ENCODE measurements at regions not wholly inside any gene's neighbourhood (a gene's known extent, or its start where the extent isn't known, plus 50 kb on each side); places are given as distances from the start of the nearest gene placed in this dataset.

DNA sequence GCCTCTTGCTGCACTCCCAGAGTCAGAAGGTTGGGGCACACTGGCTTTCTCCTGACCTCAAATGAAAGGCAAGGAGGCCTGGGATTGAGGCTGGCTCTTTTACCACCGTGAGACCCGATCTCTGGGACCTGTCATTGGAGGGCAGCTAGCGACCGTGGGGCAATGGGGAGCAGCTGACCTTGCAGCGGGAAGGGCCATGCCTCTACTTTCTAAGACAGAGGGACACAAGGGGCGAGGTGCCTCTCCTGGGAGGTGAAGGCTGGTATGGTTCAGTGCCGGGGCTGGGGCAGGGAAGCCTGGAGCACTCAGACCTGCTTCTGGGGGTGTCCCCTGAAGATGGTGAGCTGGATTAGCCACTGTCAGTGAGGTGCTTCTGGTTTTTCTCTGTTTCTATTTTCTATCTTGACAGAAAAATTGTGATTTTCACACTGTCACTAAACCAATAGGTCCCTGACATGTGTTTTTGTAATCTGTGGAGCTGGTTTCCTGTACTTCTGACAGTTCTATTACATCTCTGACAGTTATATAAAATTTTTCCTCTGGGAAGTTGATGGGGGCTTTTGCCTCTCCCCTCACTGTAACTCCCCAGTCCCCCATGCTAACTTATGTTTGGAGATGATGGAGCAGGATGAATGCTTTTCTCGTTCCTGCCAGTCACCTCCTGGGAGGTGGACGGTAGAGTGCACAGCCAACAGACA, 340.8 kb downstream of the RPS24 start:
- DNase-seq = no peak

DNA sequence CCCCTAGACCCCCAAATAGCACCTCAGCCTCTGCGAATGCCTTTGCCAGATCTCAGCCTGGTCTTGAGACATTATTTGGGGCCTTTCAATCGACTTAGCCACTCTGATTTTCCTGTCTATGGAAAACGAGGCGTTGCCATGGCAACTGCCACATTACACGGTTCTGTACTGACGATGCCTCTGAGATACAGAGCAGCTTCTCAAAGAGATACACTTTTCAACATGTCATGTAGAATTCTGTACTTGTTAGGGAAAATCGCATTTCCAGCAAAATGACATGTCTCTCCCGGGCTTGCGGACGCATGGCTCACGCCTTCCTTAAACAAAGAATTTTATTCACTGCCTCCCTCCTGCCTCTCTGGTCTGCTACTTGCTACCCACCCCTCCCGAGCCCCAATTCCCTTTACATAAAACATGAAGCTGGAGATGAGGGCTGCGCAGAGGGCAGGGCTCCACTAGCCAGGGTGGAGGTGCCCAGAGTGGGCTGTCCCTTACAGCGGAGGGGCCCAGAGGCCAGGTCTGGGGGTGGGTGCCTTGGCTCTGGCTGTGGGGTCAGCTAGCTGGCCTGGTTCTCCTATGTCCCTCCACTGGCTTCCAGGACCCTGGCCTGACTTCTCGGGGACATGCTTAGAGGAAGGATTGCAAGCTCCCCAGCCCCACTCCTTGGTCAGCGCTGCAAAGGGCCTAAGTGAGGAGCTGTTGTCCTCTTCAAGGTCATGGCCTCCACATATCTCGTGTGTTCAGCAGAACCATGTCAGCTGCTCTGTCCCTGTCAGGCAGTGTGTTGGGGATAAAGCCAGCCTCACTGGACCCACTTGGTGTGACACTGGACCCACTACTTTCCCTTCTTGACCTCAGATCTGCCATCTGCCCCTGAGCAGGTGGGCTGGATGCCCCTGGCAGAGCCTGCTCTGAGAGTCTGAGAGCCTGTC, 342.5 kb downstream of the RPS24 start:
- DNase-seq = no peak

DNA sequence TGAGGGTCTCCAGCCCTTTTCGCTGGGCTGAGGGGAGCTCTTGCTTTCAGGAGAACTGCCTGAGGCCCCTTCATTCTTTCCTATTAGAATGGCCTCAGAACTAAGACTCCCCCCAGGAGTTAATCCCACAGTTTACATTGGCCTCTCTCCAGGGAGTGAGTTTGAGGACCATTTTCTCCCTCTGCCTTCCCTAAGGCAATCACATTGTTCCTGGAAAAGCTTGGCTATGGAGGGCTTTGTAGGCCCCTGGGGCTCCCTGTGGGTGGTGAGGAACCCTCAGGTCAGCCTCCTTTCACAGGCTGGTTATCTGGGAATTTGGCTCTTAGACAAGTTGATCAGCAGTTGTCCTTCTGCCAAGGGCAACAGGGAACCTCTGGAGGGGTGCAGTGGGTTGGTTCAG, 343.7 kb downstream of the RPS24 start:
- no peak for DNase-seq

DNA sequence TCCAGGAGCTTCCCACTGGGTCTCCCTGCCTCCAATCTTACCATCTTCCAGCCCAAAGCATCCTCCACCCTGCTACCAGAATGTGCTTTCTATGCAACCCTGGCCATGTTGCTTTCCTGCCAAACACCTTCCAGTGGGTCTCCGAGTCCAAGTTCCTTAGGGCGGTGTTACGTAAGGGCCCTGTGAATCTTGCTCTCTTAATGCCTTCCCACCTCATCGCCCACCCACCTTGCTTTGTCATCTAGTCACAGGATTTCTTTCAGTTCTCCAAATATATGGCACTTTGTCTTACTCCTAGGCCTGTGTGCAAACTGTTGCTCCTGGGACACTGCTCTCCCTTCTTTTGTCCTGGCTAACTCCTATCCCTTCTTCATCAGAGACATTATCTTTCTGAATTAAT, 344.5 kb downstream of the RPS24 start:
- no peak for DNase-seq

DNA sequence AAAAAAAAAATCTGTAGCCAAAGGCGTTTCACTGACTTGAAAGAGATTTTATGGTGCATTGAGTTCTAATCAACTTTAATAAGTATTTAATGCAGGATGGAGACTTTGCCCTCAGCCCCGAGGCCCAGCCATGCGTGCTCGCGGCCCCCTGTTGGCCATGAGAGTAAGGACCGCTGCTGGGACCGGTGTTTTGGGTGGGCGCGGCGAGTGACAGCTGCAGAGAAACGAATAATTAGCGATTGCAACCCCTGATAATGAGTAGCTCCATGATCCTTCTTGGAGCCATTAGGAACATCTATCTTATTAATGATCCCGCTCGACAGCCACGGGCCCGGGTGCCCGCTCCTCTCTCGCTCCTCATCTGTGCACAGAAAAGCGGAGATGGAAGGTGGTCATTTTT, 347.4 kb downstream of the RPS24 start:
- no peak for DNase-seq

DNA sequence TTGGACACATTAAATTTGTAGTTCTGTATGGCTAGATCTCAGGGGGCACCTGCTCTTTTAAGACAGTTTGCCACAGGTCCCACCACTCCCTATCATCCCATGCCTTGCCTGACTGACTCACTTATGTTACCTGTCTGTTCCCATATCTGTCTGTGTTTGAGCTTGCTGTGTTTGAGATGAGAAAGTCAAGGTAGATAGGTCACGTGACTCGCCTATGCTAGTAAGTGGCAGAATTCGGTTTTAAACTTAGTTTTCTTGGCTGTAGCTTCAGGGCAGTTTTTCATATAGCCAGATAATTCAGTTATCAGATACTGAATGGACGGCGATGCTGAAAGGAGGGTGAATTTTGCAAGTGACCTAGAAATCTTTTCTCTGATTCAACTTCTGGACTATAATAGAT, 348.4 kb downstream of the RPS24 start:
- no peak for DNase-seq

DNA sequence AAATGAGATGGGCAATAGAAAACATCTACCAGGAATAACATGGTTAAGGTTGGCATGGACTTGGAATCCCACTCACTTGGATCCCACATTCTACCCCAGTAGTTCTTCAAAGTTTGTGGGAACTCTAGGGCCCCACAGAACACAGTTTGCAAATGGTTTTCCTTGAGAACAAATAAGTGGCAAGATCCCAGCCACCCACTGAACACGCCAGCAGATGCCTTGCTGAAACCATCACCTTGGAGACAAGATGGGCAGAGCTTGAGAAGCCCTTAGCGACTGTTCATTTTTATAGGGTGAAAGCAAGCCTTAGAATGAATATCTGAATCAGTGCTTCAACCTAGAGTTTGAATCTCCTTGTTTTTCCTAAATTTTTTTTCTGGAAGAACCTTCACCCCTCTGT, 349.1 kb downstream of the RPS24 start:
- DNase-seq = no peak

DNA sequence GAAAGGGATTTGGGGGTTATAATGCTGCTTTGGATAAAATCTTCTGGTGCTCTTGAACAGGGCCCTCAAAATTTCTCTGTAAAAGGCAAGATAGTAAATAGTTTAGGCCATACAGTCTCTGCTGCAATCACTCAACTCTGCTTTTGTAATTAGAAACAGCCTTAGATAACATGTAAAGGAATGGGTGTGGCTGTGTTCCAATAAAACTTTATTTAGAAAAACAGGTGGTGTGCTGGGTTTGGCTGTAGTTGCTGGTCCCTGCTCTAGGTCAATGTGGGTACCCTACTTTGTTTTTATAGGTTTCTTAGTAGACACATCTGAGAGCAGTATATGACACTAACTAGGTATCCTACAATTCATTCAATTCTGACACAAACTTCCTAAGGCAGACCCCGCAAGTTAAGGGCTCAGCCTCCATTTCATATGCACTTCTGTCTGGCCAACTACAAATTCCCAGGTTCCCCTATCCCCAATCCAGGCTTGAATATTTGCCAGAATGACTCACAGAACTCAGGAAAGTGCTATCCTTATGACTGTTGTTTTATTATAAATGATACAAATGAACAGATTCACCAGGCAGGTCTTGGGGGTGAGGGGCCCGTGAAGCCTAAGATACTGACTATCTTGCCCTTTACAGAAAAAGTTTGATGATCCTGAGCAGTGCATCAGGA, 349.9 kb downstream of the RPS24 start:
- DNase-seq = no peak

DNA sequence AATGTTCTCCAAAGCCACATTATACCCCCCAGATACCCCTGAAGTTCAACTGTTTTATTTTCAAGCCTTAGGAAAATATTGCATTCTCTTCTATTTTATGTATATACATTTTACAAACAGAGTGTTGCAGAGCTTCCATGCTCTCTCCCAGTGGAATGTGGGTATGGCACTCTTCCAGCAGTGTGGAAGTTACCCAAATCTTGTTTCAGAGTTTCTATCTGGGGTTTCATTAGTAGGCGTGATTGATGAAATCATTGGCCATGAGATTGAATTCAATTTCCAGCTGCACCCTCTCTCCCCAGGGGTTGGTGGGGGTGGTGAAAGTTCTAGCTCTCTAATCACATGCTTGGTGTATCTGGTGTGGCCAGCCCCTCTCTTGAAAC, 350.4 kb downstream of the RPS24 start:
- DNase-seq = no peak

DNA sequence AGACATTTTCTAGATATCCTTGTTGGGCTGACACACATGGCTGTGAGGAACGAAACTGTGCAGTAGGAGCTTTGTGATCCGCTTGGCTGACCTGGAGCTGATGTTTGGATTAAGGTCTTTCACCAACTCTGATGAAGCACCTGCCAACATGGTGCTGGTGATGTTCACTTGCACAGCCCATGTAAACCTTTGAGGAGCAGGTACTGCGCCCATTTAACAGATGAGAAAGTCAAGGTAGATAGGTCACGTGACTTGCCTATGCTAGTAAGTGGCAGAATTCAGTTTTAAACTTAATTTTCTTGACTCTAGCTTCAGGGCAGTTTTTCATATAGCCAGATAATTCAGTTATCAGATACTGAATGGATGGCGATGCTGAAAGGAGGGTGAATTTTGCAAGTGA, 351.9 kb downstream of the RPS24 start:
- no peak for DNase-seq

DNA sequence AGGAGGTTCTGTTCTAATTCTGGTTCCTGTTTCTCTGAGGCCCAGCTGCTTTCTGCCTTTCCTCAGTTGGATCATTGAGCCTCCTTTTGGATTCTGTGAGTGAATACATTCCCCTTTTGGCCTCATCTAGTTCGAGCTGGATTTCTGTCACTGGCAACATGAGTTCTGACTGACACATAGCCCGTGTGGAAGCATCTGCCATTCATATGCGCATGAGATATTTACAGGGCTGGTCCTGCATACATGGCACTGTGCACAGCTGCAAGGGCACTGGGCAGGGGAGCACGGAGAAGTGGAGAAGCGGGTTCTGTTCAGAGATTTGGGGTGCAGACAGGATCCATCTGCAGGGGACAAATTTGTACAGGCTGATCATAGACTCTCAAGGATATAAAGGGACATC, 352.8 kb downstream of the RPS24 start:
- DNase-seq = no peak

DNA sequence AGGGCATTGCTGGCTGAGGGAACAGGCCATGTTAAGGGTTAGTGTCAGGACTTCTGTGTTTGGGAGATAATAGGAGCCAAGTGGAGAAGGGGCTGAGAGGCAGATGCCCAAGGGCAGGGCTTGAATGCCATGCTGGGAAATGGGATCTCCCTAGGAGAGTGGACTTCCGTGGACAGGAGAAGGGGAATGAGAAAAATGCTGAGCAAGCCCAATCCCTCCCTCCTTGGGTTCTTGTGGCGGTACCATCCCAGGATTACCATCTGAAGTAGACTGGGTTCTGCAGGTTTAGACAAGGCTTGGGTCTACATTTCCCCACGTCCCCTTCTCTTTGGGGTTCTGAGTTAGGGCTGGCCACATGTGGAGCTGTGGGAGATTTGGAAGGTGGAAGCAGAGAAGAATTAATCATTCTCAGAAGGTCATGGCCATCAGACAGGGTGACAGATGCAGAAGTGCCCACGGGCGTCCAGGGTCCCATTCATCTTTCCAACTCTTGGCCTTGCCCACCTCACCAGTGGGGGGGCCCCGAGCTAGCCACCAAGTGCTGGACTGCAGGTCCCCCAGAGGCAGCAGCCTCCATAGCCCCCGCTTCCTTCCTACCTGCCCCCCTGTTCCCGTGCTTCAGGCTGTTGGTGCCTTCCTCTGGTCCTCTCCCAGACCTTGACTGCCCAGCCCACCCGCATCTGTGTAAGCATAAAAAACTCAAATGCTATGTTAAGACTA, 354.8 kb downstream of the RPS24 start:
- DNase-seq = no peak

DNA sequence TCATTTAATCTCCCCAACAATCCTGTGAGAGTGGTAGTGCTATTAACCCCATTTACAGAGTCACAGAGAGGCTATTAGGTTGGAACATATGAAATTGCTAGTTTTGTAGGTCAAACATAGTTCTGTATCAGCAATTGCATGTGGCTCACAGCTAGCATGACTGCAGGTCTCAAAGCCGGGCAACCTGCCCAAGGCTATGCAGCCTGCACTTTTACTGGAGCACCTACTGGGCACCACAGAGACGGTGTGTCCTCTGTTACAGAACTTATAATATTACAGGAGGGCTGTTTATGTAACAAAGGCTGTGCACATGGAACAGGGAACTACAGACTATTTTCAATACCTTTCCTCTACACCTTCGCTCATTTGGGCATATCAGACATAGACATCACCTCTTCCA, 355.8 kb downstream of the RPS24 start:
- DNase-seq = no peak

DNA sequence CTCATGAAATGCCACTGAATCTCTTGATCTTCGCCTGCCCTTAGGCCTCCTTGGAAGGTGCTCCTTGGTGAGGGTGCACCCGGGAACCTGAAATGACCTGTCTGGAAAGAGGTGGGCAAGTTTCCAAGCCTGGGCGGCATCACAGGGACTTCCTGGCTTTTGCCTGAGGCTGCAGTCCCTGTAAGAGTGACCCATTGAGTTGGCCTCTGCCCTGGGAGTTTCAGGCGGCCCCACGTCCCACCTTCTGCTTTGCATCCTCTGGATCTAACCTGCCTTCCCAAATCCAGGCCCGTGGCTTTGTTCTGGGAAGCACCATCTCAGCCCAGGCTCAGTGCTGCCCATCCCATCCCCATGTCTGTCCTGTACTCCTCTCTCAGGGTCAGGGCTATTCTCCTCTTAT, 356.4 kb downstream of the RPS24 start:
- no peak for DNase-seq

DNA sequence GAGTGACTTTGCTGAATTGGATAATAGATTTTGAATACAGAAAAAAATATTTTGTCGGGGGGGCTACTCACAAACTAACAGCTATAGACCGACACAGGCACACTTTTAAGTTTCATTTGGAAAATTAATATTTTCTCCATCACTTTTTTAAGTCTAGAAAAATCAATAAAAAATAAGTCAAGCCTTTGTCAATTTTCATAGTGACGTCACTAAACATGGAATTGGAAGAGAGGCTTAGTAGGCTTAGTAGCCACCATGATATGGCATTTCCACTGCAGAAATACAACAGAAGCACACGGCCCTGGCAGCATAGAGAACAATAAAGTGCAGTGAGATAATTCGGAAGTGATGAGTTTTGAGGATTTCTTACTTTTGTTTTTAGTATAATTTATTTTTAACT, 357.2 kb downstream of the RPS24 start:
- no peak for DNase-seq

DNA sequence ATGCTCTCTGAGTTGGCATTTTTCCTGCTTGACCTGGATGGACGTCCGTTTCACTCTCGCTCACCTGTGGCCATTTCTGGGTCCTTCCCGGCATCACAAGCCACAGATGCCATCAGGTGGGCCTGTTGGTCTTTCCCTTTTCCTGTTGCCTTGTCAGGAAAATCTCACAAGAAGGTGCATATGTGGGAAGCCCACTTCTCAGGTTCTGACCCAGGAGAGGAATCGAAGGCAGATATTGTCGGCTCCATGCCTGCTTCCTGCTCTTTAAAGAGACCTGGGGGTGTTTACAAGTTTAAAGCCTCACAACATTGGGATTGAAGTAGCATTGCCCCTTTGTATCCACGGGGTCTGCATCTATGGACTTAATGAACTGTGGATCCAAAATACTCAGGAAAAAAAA, 357.9 kb downstream of the RPS24 start:
- DNase-seq = no peak

DNA sequence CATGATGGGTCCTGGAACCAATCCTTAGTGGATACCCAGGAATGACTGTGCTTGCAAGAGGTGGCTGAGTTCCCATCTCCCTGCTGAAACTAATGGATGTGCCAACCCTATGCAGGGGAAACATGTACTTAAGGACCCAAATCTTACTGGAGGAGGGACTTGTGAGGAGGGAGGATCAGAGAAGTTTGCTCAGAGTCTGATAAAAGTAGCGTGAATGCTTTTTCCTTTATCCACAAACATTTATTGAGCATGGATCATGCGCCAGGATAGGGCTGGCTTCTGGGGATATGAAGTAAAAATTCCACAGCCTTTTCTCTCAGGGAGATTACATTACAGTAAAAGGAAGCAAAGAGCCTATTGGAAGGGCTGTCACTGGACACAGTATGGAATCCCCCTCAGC, 358.5 kb downstream of the RPS24 start:
- DNase-seq = no peak

DNA sequence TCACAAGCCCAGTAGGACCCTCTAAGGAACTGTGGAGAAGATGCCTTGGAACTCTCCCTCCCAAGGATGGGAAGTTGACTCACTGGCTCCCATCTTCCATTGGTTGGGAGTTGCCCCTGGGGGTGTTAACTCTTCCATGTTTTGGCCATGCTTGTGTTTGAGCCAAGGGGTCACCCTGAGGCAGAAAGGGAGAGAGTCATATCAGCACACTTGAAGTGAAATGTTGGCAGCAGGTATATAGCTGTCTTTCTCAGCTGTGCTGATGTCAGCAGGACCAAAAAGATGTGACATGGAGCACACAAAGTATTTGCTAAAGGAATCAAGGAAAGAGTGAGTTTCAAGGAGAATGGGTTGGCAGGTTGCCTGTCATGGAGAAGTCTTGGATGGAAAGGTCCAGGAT, 359.4 kb downstream of the RPS24 start:
- no peak for DNase-seq

DNA sequence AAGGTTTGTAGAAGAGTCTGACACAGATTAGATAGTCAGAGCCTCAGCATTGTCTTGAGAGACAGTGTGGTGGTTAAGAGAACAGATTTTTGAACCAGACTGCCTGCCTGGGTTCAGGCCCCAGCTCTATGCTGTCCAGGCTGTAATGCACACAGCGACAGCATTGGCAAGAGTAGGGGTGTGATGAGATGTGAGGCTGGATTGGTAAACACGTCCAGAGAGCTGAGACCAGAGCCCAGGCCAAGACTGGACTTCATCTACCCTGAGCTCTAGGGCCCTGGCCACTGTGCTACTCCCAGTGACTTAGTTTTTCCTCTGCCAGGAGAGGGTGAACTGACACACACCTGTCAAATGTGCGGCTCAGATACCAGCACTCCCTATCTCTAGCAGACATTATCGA, 360.4 kb downstream of the RPS24 start:
- DNase-seq = no peak

DNA sequence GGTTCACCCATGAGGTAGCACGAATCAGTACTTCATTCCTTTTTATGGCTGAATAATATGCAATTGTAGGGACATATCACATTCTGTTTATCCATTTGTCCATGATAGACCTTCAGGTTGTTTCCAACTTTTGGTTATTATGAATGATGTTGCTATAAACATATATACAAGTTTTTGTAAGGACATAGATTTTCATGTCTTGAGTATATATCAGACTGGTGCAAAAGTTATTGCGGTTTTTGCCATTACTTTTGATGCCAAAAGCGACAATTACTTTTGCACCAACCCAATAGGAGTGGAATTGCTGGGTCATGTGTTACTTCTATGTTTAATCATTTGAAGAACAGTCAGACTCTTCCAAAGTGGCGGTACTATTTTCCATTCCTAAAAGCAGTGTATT, 361.5 kb downstream of the RPS24 start:
- no peak for DNase-seq

DNA sequence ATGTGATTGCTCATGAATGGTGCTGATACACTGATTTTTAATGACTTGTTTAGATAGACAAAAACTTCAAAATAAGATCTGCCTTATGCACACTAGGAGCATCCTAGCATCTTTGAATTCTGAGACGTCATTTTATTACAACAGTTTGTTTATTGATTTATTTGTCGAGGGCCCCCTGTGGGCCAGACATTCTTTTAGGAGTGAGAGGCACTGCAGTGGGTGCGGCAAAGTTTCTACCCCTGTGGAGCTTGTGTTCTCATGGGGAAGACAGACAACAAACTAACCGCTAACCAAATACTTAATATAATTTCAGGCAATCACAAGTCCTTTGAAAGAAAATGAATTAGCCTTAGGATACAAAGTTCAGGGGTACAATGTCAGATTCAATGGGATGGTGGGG, 363.1 kb downstream of the RPS24 start:
- DNase-seq = no peak

DNA sequence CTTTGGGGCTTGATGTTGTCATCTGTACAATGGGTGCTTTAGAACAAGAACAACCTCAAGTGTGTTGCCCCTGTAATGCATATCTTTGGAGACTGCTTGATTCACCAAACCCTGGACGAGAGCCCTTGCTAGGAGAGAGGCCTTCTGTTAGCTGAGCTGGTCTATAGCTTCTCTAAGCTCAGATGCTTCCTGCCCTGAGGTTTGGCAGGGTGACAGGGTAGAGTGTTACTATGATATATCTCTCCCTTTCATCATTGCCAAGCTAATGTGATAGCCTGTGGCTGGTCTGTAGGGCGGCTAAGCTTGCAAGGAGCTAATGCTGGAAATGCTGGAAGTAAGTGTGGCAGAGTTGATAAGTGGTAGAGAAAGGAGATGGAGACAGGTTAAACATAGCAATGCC, 364.1 kb downstream of the RPS24 start:
- no peak for DNase-seq

DNA sequence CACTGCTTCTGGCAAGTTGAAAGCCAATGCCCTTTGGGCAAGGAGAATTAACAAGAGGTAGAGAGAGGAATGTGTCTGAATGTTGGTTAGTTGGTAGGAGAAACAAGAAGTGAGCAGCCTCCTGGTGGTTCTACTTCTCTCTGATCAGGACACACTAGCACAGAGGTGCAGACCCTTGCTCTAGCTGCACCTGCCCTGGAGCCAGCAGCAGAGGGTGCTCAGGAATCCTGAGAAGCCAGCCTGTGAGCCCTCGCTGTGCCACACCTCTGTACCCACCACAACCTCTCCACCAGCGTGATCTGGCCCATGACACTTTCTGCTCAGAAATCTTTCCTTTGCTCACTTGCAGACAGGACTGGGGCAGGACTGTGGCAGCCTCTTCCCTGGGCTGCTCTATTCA, 364.7 kb downstream of the RPS24 start:
- DNase-seq = no peak
